ENCODE measurements at regions not wholly inside any gene's neighbourhood (a gene's known extent, or its start where the extent isn't known, plus 50 kb on each side); places are given as distances from the start of the nearest gene placed in this dataset.
"Not testable (repeated sequence)": the region's sequence is repeated elsewhere in the genome, so short reads cannot be mapped to it uniquely, and the experiment has no call there.

- not testable (repeated sequence) for DNase-seq (ENCODE audit: low spot score)
Measured at GRCh38 chr3:75607996-75608395, 56.1 kb upstream of the FRG2C start.

GRCh38 chr3:75609598-75609997 is 54.5 kb upstream of the FRG2C start:
- not testable (repeated sequence) for DNase-seq (ENCODE audit: low spot score)

GRCh38 chr3:75610773-75611172 is 53.4 kb upstream of the FRG2C start:
- DNase-seq (ENCODE audit: low spot score) = no peak

- not testable (repeated sequence) for DNase-seq (ENCODE audit: low spot score)
Measured at GRCh38 chr3:75611724-75612460, 52.2 kb upstream of the FRG2C start.
